ENCODE measurements at regions not wholly inside any gene's neighbourhood (a gene's known extent, or its start where the extent isn't known, plus 50 kb on each side); places are given as distances from the start of the nearest gene placed in this dataset.
"Not testable (repeated sequence)": the region's sequence is repeated elsewhere in the genome, so short reads cannot be mapped to it uniquely, and the experiment has no call there.

DNA sequence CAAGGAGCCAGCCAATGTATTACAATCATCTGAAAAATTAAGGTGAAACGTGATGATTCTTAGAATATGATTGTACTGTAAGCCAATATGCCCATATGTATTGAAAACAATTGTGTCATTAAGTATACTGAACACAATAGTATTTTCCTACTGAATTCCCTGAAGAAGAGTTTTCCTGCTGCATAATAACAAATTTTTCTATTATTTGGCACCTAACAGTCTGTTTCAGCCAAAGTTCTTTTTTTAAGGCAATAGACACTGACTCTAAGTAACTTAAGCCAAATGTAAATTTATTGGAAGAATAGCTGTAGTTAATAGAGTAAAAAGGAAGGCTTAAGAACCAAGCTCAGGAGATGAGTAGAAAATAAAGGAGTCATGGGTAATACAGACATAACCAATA lies 220.6 kb downstream of the PPP4R3C start:
- peak; percentile 53 for FAIRE-seq
- TF ChIP-seq, protein P1, sequence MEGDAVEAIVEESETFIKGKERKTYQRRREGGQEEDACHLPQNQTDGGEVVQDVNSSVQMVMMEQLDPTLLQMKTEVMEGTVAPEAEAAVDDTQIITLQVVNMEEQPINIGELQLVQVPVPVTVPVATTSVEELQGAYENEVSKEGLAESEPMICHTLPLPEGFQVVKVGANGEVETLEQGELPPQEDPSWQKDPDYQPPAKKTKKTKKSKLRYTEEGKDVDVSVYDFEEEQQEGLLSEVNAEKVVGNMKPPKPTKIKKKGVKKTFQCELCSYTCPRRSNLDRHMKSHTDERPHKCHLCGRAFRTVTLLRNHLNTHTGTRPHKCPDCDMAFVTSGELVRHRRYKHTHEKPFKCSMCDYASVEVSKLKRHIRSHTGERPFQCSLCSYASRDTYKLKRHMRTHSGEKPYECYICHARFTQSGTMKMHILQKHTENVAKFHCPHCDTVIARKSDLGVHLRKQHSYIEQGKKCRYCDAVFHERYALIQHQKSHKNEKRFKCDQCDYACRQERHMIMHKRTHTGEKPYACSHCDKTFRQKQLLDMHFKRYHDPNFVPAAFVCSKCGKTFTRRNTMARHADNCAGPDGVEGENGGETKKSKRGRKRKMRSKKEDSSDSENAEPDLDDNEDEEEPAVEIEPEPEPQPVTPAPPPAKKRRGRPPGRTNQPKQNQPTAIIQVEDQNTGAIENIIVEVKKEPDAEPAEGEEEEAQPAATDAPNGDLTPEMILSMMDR (IDR thresholded peaks at IDR 0.05; ENCODE audit: insufficient read depth, missing control alignments), result no peak
- no peak for DNase-seq (ENCODE audit: insufficient read length, low spot score)

DNA sequence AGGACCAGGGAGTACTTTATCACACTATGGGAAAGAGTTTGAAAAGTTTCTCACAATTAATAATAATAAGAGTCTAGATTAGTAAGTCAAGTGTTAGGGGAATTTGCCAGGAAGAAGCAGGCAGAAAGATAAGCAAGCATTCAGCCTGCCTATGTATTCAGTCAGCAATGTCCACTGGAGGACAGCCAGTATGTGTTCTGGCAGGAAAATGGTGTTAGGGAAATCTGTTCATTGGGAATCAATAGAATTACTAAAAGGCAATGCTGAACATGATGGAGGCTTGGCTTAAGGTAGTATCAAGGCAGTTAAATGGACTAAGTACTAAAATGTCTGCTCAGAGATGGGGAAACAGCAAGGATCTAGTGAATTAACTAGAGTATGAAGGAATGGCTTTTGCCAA lies 221.2 kb downstream of the PPP4R3C start:
- FAIRE-seq (no peak), DNase-seq (ENCODE audit: insufficient read length, low spot score) (no peak)
- TF ChIP-seq, protein P1 (IDR thresholded peaks at IDR 0.05; ENCODE audit: insufficient read depth, missing control alignments), result no peak

DNA sequence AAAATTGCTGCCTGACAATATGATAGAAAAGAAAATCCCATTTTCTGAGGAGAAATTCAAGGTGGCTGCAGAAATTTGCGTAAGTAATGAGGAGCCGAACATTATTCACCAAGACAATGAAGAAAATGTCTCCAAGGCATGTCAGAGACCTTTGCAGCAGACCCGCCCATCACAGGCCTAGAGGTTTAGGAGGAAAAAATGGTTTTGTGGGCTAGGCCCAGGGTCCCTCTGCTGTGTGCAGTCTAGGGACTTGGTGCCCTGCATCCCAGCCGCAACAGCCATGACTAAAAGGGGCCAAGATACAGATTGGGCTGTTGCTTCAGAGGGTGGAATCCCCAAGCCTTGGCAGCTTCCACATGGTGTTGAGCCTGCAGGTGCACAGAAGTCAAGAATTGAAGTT lies 223.1 kb downstream of the PPP4R3C start:
- DNase-seq (ENCODE audit: insufficient read length, low spot score); FAIRE-seq: not testable (repeated sequence)

DNA sequence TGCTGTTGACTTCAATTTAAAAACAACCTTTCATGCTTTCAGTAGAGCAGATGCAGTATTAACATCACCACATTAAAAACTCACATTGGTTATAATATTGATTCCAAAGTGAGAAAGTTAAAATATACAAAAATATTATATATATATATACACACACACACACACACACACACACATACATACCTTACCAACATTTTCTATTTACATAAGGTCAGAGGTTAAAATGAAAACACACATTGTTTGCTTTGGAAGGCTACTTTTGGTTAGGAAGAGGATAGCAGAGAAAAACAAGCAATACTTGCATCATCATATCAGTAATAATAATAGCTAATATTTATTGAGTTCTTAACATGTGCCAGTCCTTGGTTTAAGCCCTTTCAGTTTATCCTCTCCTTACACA lies 226.5 kb downstream of the PPP4R3C start:
- TF ChIP-seq, protein P1 (IDR thresholded peaks at IDR 0.05; ENCODE audit: insufficient read depth, missing control alignments), result no peak
- FAIRE-seq, result no peak
- no peak for DNase-seq (ENCODE audit: insufficient read length, low spot score)

DNA sequence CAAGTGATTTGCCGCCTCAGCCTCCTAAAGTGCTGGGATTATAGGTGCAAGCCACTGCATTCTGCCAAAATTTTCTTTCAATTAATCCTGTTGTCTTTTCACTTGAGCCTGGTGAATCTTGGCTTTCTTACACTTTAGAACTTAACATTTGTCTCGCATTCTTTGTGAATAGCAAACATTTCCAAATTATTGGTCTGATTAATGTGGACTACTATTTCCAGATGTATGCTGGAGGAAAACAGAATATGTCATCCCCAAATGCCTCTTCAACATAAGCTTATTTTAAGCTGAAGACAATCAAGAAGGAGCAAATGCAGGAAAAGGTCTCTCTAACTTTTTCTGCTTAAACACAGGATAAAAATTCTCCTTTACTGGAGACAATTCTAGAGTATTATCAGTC lies 233.4 kb downstream of the PPP4R3C start:
- DNase-seq (ENCODE audit: insufficient read length, low spot score) (no peak), FAIRE-seq (no peak)
- TF ChIP-seq, protein P1 (IDR thresholded peaks at IDR 0.05; ENCODE audit: insufficient read depth, missing control alignments), result no peak

DNA sequence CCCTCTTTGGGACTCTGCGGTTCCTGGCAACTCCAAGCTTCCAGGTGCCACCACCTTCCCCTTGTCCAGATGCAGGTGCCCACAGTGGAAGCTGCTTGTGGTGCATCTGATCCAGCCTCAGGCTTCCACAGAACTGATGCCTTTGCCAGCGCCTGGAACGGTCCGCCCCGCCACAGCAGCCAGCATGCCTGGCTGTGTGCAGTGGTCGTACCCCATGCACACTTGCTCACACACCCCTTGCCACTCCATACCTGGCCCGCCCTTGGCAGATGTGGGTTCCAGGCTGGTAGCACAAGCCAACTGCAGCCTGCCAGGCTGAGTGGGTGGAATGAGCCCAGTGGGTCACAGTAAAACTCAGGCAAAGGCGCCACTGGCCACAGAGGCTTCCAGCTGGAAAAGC lies 240.5 kb downstream of the PPP4R3C start:
- TF ChIP-seq, protein P1 (IDR thresholded peaks at IDR 0.05; ENCODE audit: insufficient read depth, missing control alignments), result no peak
- FAIRE-seq (no peak), DNase-seq (ENCODE audit: insufficient read length, low spot score) (no peak)

DNA sequence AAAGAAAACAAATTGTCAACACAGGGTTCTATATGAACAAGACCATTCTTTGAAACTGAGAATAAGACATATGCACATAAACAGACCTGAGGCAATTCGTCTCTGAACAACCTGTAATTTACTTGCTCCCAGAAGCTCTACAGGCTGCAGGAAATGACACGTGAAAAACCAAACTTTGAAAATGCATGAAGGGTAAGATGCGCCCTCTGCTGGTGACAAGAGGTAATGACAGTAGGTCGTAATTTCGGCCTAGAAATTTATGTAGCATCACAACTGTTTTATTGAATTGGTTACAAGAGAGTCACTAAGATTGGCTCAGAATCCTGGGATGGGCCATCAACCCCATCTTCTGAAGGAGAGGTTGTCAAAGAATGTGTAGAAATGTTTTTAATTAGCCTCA lies 276.5 kb downstream of the PPP4R3C start:
- peak; percentile 92 for FAIRE-seq
- DNase-seq (ENCODE audit: insufficient read length, low spot score), result no peak
- TF ChIP-seq, protein P1 (IDR thresholded peaks at IDR 0.05; ENCODE audit: insufficient read depth, missing control alignments), result peak; percentile 56

DNA sequence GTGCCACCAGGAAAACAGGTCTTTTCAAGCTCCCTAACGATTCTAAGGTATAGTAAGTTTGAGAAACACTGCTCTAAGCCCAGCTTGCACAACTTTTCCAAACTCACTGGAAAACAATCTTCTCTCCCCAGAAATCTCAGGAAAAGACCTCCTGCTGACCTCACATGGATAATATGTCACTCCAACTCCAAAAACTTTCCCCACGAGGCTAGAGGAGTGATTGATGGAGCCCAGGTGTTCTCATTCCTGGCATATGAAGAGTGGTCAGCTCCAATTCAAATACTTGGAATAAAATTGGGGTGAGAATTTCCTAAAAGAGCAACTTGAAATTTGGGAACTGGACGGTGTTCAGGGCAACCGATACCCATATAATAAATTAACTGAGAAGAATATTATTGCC lies 299.9 kb downstream of the PPP4R3C start:
- FAIRE-seq (no peak), DNase-seq (ENCODE audit: insufficient read length, low spot score) (no peak)
- TF ChIP-seq, protein P1 (IDR thresholded peaks at IDR 0.05; ENCODE audit: insufficient read depth, missing control alignments), result no peak
